ENCODE measurements at regions not wholly inside any gene's neighbourhood (a gene's known extent, or its start where the extent isn't known, plus 50 kb on each side); places are given as distances from the start of the nearest gene placed in this dataset.

- DNase-seq (ENCODE audit: low read depth, low spot score), result no peak
- POLR2A ChIA-PET, result no interaction called here
- CTCF ChIA-PET, result interaction anchor here (1.2 to 2.5 kb wide), 4 partner anchors 8 to 508 kb away, joined by 5 to 18 read pairs (median 7); no protein-coding TSS in a partner anchor
- TF ChIP-seq CTCF (IDR thresholded peaks at IDR 0.05; ENCODE audit: insufficient read depth, low read length, missing control alignments), result no peak
- no peak overlapping the region for H3K4me3 ChIP-seq (ENCODE audit: low read depth, low read length)
Observed at GRCh38 chr3:74375653-74376052, 238.8 kb downstream of the CNTN3 start.

GRCh38 chr3:74372743-74373142 lies 241.7 kb downstream of the CNTN3 start:
- ChIA-PET POLR2A (no interaction called here), CTCF (no interaction called here)
- no peak overlapping the region for H3K4me3 ChIP-seq (ENCODE audit: low read depth, low read length)
- no peak for TF ChIP-seq CTCF (IDR thresholded peaks at IDR 0.05; ENCODE audit: insufficient read depth, low read length, missing control alignments)
- DNase-seq (ENCODE audit: low read depth, low spot score), result no peak

DNA sequence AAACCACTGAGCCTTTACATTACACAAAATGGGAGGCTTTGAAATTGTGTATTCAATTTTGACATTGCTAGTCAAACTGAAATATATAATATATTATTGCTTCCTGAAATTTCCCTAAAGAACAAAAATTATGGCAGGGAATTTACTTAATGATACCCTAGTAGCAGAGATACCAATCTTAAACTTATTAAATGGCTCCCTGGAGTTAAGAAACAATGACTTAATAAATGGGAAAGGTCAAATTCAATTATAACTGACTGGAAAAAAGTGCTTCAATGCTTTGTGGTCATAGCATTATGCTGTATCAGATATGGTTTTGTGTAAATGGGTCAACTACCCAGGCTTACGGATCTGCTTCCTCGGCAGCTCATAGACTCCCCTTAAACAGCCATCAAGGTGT lies 244.1 kb downstream of the CNTN3 start:
- no peak for DNase-seq (ENCODE audit: low read depth, low spot score)
- ChIA-PET CTCF (interaction anchor here (1.0 kb wide), 1 partner anchor 8 kb away, joined by 3 read pairs; no protein-coding TSS in a partner anchor), POLR2A (no interaction called here)
- TF ChIP-seq CTCF (IDR thresholded peaks at IDR 0.05; ENCODE audit: insufficient read depth, low read length, missing control alignments), result no peak
- H3K4me3 ChIP-seq (ENCODE audit: low read depth, low read length), result no peak overlapping the region

GRCh38 chr3:74366331-74366730 lies 248.1 kb downstream of the CNTN3 start:
- DNase-seq (ENCODE audit: low read depth, low spot score), result no peak
- CTCF ChIA-PET, result no interaction called here
- POLR2A ChIA-PET, result no interaction called here
- no peak for TF ChIP-seq CTCF (IDR thresholded peaks at IDR 0.05; ENCODE audit: insufficient read depth, low read length, missing control alignments)
- no peak overlapping the region for H3K4me3 ChIP-seq (ENCODE audit: low read depth, low read length)

GRCh38 chr3:74363346-74363745 lies 251.1 kb downstream of the CNTN3 start:
- TF ChIP-seq CTCF (IDR thresholded peaks at IDR 0.05; ENCODE audit: insufficient read depth, low read length, missing control alignments), result no peak
- POLR2A ChIA-PET, result no interaction called here
- H3K4me3 ChIP-seq (ENCODE audit: low read depth, low read length), result no peak overlapping the region
- DNase-seq (ENCODE audit: low read depth, low spot score), result no peak
- CTCF ChIA-PET, result interaction anchor here (1.6 to 1.7 kb wide), 2 partner anchors 10 to 14 kb away, joined by 4 read pairs; no protein-coding TSS in a partner anchor

DNA sequence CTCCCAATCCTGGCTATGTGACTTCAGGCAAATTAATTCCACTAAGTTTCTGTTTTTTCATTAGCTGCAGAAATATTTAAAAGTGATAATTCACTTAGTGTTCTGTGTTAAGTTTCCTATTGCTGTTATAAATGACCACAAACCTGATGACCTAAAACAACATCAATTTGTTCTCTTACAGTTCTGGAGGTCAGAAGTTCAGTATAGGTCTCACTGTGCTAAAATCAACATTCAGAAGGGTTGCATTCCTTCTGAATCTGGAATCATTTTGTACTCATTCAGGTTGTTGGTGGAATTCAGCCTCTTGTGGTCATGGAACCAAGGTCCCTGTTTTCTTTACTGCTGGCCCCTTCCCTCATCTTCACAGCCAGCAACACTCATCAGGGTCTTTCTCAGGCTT lies 254.1 kb downstream of the CNTN3 start:
- POLR2A ChIA-PET, result no interaction called here

More for the DNA sequence above, 254.1 kb downstream of the CNTN3 start:
- no peak for TF ChIP-seq CTCF (IDR thresholded peaks at IDR 0.05; ENCODE audit: insufficient read depth, low read length, missing control alignments)
- no peak overlapping the region for H3K4me3 ChIP-seq (ENCODE audit: low read depth, low read length)
- DNase-seq (ENCODE audit: low read depth, low spot score), result no peak
- CTCF ChIA-PET, result no interaction called here
